ENCODE measurements at regions not wholly inside any gene's neighbourhood (a gene's known extent, or its start where the extent isn't known, plus 50 kb on each side); places are given as distances from the start of the nearest gene placed in this dataset.
"Not testable (repeated sequence)": the region's sequence is repeated elsewhere in the genome, so short reads cannot be mapped to it uniquely, and the experiment has no call there.

- DNase-seq = no peak
These were observed 345.5 kb upstream of the FSIP2 start for GRCh38 chr2:185393091-185393490.

- DNase-seq = no peak
These were observed 336.1 kb upstream of the FSIP2 start for GRCh38 chr2:185402474-185402873.

GRCh38 chr2:185404578-185404977 lies 334.0 kb upstream of the FSIP2 start:
- peak; percentile 0 for DNase-seq

GRCh38 chr2:185417111-185417510 lies 321.5 kb upstream of the FSIP2 start:
- DNase-seq = no peak

- no peak for DNase-seq
These were observed 320.9 kb upstream of the FSIP2 start for GRCh38 chr2:185417688-185418087.

- DNase-seq = not testable (repeated sequence)
These were observed 313.5 kb upstream of the FSIP2 start for GRCh38 chr2:185424958-185425629.

GRCh38 chr2:185428000-185428399 lies 310.6 kb upstream of the FSIP2 start:
- DNase-seq = no peak

GRCh38 chr2:185433824-185434223 lies 304.8 kb upstream of the FSIP2 start:
- DNase-seq = no peak

GRCh38 chr2:185436787-185437372 lies 301.7 kb upstream of the FSIP2 start:
- no peak for DNase-seq

GRCh38 chr2:185441486-185442005 lies 297.1 kb upstream of the FSIP2 start:
- no peak for DNase-seq

GRCh38 chr2:185456517-185456916 lies 282.1 kb upstream of the FSIP2 start:
- no peak for DNase-seq

GRCh38 chr2:185463481-185463880 lies 275.1 kb upstream of the FSIP2 start:
- DNase-seq = no peak

- DNase-seq = no peak
These were observed 271.7 kb upstream of the FSIP2 start for GRCh38 chr2:185466915-185467314.

- DNase-seq = no peak
These were observed 267.2 kb upstream of the FSIP2 start for GRCh38 chr2:185471441-185471840.

GRCh38 chr2:185472574-185472973 lies 266.0 kb upstream of the FSIP2 start:
- DNase-seq = no peak

- DNase-seq = no peak
These were observed 264.8 kb upstream of the FSIP2 start for GRCh38 chr2:185473838-185474237.

- no peak for DNase-seq
These were observed 262.7 kb upstream of the FSIP2 start for GRCh38 chr2:185475914-185476313.

GRCh38 chr2:185477452-185477851 lies 261.2 kb upstream of the FSIP2 start:
- DNase-seq = no peak

GRCh38 chr2:185484602-185485001 lies 254.0 kb upstream of the FSIP2 start:
- no peak for DNase-seq

GRCh38 chr2:185502351-185502750 lies 236.3 kb upstream of the FSIP2 start:
- DNase-seq = no peak

GRCh38 chr2:185507719-185508118 lies 230.9 kb upstream of the FSIP2 start:
- DNase-seq = no peak

GRCh38 chr2:185510060-185510459 lies 228.5 kb upstream of the FSIP2 start:
- no peak for DNase-seq

- DNase-seq = no peak
These were observed 226.7 kb upstream of the FSIP2 start for GRCh38 chr2:185511925-185512324.

- no peak for DNase-seq
These were observed 216.1 kb upstream of the FSIP2 start for GRCh38 chr2:185522472-185522871.

- DNase-seq = not testable (repeated sequence)
These were observed 214.4 kb upstream of the FSIP2 start for GRCh38 chr2:185524242-185524641.
